Hepatic stellate cell (primary cell): ENCODE measurements at regions not wholly inside any gene's neighbourhood (a gene's known extent, or its start where the extent isn't known, plus 50 kb on each side); places are given as distances from the start of the nearest gene placed in this dataset.

ENCODE experiments used
- DNase-seq: peaks from one replicate; pipeline ENCODE4 v3.0.0; 2011; ENCODE audit warnings: low spot score

GRCh38 chr6:16974704-16975359, 127.0 kb upstream of the STMND1 start:
- DNase-seq = no peak

GRCh38 chr6:16974387-16974673, 127.5 kb upstream of the STMND1 start:
- no peak for DNase-seq

GRCh38 chr6:16973545-16974386, 128.1 kb upstream of the STMND1 start:
- DNase-seq = no peak

GRCh38 chr6:16973051-16973450, 128.8 kb upstream of the STMND1 start:
- no peak for DNase-seq

GRCh38 chr6:16972535-16972934, 129.3 kb upstream of the STMND1 start:
- no peak for DNase-seq

- no peak for DNase-seq
Measured at GRCh38 chr6:16969699-16970655, 131.9 kb upstream of the STMND1 start.

GRCh38 chr6:16968101-16968500, 133.7 kb upstream of the STMND1 start:
- no peak for DNase-seq

GRCh38 chr6:16967470-16967817, 134.4 kb upstream of the STMND1 start:
- no peak for DNase-seq

GRCh38 chr6:16966791-16967469, 134.9 kb upstream of the STMND1 start:
- no peak for DNase-seq

- no peak for DNase-seq
Measured at GRCh38 chr6:16965689-16966088, 136.2 kb upstream of the STMND1 start.

- DNase-seq = peak; percentile 53
Measured at GRCh38 chr6:16964553-16965499, 137.0 kb upstream of the STMND1 start.

GRCh38 chr6:16961577-16961976, 140.3 kb upstream of the STMND1 start:
- DNase-seq = no peak

GRCh38 chr6:16959789-16960188, 142.1 kb upstream of the STMND1 start:
- DNase-seq = no peak

- no peak for DNase-seq
Measured at GRCh38 chr6:16956361-16956760, 145.5 kb upstream of the STMND1 start.

- no peak for DNase-seq
Measured at GRCh38 chr6:16955899-16956298, 146.0 kb upstream of the STMND1 start.

- DNase-seq = no peak
Measured at GRCh38 chr6:16953905-16954304, 147.9 kb upstream of the STMND1 start.

GRCh38 chr6:16953446-16953845, 148.4 kb upstream of the STMND1 start:
- DNase-seq = no peak

GRCh38 chr6:16950825-16951495, 150.9 kb upstream of the STMND1 start:
- no peak for DNase-seq

- no peak for DNase-seq
Measured at GRCh38 chr6:16950302-16950701, 151.5 kb upstream of the STMND1 start.

- DNase-seq = no peak
Measured at GRCh38 chr6:16949716-16950115, 152.1 kb upstream of the STMND1 start.
